NCI-H748 (cell line): ENCODE measurements at regions not wholly inside any gene's neighbourhood (a gene's known extent, or its start where the extent isn't known, plus 50 kb on each side); places are given as distances from the start of the nearest gene placed in this dataset.

Experiments used
- DNase-seq: peaks from one replicate; lab custom pipeline; 2025; ENCODE audit not compliant: unreplicated experiment; lab: John Stamatoyannopoulos, UW

- DNase-seq = no peak
Observed at GRCh38 chr2:16247326-16248122, 307.2 kb downstream of the MYCN start.

DNA sequence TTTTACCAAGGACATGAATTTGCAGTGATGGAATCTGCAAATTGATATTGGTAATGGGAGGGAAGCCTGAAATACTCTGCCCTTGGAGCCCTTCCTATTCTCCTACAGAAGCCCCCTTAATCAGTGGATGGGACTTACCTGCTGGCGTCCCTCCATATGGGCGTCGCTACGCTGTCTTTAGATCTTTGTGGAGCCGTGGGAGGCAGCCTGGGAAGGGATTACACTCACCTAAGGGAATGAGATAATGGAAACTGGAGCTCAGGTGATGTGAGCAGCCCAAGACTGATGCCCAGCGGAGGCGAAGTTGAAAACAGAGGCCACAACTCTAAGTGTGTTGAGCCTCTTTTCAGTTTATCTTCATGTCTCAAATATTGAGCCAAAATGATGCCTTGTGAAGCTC is 306.6 kb downstream of the MYCN start:
- no peak for DNase-seq

DNA sequence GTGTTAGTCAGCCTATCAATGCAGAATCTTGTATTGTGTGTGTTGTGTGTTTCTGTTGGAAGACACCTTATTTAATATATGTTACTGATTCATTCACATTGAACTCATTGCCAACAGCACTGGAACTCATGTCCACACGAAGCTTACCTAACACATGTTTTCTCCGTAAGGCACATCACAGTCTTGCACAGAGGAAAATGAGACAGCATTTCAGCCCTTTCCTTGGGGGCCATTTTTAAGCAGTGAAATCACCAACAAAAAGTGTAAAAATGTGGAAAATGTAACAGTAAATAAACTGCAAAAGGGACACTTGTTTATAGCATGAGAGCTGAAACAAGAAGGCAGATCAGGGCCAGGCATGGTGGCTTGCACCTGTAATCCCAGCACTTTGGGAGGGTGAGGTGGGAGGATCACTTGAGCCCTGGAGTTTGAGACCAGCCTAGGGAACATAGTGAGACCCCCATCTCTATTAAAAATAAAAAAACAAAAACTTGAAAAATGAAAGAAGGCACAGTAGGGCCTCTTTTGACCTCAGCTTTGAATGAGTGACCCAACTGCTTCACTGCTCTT is 306.0 kb downstream of the MYCN start:
- DNase-seq = no peak

GRCh38 chr2:16245481-16246054 is 305.2 kb downstream of the MYCN start:
- DNase-seq = no peak

DNA sequence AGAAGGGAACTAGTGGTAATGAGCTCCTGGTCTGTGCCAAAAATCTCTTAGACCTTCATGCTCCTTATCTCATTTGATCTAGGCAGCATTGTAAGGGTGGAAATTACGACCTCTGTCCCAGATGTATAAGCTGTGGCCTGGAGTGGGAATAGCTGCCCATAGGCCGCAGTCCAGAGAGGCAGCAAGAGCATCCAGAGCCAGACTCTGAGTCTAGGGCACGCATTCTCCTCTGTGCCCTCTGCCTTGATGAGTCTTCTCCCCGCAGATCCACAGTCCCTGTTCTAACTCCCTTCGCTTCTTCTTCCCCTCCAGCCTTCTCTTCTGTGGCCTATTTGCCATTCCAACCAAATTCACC is 304.6 kb downstream of the MYCN start:
- DNase-seq = no peak

- DNase-seq = no peak
Observed at GRCh38 chr2:16244153-16244965, 304.0 kb downstream of the MYCN start.

DNA sequence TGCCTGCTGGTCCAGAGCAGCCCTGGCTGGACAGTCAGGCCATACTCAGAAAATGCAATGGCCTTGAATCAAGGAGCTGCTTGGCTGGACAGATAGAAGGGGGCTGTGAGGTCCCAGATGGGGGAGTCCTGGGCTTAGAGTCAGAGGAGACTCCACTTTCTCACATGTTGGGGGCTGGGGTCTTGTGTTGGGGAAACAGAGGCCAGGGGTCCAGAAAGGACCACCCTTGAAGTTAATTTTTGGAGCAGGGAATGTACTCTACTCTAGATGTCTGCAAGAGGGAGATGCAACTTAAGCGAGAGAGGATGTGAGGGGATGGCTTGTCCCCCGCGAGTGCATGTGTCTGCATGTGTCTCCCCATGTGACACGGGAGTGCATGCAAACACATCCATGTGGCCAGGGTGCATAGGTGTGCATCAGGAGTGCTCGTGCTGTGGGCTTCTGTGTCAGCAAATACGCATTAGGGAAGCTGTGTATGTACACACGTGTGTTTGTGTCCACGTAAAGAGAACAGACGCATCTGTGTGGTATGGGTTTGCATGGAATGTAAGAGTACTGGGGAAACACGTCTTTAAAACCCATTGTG is 303.2 kb downstream of the MYCN start:
- no peak for DNase-seq

DNA sequence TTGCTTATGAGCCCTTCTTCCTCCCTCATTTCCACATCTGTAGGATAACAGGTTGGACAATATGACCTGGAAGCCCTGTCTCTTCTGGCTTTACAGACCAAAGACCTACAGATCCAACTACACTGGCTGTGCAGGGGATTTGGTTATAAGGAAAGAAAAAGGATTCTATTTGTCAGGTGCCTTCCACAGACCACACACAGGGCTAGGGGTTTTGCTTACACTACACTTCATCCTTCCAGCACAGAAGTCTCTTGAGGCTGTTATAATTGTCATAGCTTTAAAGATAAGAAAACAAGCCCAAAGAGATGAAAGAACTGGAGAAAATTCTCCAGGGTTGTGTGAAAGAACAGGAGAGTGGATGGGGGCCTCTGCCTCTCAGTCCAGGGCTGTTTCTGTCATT is 302.6 kb downstream of the MYCN start:
- DNase-seq = no peak

- DNase-seq = no peak
Observed at GRCh38 chr2:16241166-16242160, 301.1 kb downstream of the MYCN start.

GRCh38 chr2:16240402-16240801 is 300.1 kb downstream of the MYCN start:
- DNase-seq = no peak

DNA sequence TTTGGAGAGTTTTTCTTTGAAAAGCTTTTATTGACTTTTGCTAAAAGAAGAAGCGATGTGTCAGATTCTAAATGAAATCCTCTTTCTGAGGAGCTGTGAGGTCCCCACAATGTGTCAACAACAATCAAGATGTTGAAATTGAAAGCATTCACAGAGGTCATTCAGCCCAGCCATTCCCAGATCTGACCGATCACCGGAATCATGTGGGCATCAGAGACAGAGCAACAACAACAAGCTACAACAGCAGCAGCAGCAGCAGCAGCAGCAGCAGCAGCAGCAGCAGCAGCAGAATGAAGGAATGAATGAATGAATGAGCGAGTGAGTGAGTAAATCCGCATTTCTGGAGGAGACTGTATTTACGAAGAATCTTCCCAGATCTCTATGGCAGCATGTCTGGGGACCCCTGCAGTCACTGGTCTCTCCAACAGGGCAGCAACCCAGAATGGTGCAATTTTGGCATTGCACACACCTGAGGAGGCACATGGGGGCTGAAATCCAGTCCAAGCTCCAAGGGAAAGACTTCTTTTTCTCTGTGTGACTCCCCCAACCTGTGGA is 299.0 kb downstream of the MYCN start:
- no peak for DNase-seq

GRCh38 chr2:16238786-16239185 is 298.4 kb downstream of the MYCN start:
- DNase-seq = no peak

DNA sequence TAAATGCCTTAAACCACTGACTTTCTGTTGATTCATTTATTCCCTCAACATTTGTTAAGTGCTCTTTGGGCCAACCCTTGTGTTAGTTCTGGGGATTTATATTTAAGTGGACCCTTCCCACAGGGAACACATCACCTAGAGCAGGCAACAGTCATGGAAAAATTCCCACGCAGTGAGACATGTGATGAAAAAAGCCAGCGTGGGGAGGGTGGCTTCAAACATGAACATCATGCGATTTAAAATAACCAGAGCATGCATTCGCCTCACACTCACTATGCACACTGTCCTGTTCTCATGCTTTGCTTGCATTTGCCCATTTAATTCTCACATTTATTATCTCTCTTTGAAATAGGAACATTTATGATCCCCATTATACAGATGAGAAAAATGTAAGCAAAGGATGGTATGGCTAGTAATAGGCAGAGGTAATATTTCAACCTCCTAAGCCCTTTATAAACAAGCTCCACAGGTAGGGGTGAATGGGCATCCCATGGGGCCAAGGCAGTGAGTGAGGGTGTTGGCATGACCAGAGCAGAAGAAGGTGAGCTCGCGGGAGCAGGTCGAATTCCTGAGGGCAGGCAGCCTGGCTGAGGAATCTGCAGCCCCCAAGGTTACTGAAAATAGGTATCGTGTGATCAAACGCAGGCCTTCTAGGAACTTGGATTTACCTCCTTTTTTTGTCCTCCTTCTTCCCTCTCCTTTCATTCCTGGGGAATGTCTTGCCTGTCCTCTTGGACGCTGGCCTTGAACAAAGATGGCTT is 297.8 kb downstream of the MYCN start:
- no peak for DNase-seq

- DNase-seq = no peak
Observed at GRCh38 chr2:16235747-16236146, 295.4 kb downstream of the MYCN start.

- DNase-seq = peak; percentile 18
Observed at GRCh38 chr2:16235291-16235690, 294.9 kb downstream of the MYCN start.

DNA sequence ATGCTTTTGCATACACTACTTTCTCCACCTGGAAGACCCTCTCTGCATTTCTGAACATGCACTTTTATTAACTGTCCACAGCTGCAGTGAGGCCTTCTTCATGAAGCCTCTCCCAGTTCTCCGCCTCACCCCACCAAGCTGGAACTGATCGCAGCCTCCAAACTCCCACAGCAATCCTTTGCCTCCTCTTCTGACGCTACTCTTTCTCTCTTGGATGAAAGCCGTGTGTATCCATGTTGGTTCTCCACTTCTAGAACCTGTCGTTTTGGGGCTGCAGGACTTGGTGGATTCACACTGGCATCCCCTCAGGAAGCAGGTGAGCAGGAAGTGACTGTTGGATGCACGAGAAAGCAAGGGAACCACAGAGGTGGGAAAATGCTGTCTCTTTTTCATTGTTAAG is 288.6 kb downstream of the MYCN start:
- DNase-seq = no peak

DNA sequence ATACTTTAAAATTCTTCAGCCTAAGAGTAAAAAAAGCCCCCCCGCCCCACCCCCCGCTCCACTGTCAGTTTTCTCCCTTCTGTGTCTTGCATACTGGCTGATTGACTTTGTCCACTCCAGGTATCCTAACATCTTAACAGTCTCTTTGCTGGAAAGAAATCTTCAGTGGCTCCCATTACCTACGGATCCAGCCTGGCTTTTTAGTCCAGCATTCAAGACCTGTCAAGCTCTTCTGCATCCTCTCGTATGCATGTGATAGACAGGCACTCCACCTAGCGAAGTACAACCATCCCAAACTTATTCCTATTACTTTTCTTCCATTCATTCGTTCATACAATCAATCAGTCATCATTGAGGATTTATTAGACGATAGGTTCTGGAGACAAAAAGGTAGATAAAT is 288.1 kb downstream of the MYCN start:
- DNase-seq = no peak

DNA sequence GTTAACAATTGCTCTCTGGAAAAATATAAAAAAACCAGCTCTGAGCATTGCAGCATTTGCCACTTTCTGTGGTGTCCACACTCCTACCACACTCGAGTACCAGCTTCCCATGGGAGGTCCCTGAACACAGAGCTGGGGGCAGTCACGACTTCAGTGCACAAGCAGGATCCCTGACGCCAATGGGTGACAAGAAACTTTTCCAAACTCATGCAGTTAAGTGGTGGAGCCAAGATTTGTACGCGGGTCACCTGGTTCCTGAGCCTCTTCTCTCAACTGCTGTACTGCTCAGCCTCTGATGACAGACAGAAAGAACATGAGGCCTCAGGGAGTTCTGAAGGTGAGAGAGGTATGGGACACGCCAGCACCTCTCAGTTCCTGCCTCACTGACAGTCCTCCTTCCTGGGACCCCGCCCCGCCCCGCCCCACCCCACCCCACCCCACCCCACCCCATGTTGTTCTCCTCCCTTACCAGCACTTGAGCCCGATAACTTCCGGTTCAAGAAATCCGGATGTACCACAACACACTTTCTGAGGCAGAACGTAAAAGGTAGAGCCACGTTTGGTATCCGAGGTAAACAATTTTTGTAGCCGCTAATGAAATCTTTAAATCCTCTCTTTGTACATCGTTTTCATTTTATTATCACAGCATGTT is 287.6 kb downstream of the MYCN start:
- no peak for DNase-seq
